GM18520 (cell line): ENCODE measurements at regions not wholly inside any gene's neighbourhood (a gene's known extent, or its start where the extent isn't known, plus 50 kb on each side); places are given as distances from the start of the nearest gene placed in this dataset.

Experiments used
- ATAC-seq: cut with Tn5 transposase; IDR thresholded peaks from one replicate; pipeline ENCODE4 v1.9.1; 2021; ENCODE audit not compliant: unreplicated experiment

- no peak for ATAC-seq
Measured at GRCh38 chr5:141753143-141753970, 71.3 kb upstream of the ARAP3 start.

DNA sequence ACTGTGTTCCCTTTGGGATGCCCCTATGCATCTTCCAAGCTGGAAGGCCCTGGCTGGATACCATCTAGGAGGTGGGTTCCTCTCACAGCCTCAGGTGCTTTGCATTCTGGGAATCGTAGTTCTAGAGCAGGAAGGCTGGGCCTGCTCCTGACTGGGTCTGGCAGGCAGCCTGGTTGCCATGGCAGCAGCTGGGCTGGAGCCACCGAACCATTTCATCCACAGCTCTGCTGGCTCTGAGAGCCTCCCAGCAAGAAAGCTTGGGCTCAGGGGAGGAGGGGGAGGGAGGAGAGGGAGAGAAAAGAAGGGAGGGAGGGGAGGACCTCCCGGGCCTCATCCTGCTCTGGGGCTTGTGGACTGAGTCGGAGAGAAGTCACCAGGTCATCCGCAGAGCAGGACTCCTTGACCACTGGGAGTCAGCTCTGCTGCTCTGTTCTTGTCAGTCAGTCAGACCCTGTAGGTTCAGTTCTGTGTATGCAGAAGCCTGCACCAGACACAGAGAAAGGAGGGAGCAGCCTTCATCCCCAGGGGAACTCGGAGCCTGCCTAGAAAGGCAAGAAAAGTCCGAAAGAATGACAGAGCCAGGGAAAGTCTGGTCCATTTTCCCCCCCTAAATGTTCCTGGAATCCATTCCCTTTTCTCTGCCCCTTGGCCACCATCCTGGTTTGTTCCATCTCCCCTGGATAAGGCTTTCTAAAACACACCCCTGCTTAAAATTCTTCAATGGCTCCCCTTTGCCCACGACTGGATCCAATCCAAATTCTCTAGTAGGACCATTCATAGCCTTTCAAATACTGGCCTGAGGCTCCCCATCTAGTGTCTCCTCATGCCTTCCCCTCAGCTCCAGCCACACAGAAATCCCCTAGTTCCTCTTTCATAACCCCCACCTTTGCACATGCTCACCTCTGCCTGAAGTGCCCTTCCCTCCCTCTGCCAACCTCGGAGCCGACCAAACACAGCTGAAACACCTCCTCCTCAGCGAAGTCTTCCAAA is 65.4 kb upstream of the ARAP3 start:
- no peak for ATAC-seq

- ATAC-seq, result no peak
Measured at GRCh38 chr5:141746395-141746794, 64.4 kb upstream of the ARAP3 start.

GRCh38 chr5:141745390-141745789 is 63.4 kb upstream of the ARAP3 start:
- ATAC-seq, result no peak

- ATAC-seq, result no peak
Measured at GRCh38 chr5:141743866-141744272, 61.8 kb upstream of the ARAP3 start.

DNA sequence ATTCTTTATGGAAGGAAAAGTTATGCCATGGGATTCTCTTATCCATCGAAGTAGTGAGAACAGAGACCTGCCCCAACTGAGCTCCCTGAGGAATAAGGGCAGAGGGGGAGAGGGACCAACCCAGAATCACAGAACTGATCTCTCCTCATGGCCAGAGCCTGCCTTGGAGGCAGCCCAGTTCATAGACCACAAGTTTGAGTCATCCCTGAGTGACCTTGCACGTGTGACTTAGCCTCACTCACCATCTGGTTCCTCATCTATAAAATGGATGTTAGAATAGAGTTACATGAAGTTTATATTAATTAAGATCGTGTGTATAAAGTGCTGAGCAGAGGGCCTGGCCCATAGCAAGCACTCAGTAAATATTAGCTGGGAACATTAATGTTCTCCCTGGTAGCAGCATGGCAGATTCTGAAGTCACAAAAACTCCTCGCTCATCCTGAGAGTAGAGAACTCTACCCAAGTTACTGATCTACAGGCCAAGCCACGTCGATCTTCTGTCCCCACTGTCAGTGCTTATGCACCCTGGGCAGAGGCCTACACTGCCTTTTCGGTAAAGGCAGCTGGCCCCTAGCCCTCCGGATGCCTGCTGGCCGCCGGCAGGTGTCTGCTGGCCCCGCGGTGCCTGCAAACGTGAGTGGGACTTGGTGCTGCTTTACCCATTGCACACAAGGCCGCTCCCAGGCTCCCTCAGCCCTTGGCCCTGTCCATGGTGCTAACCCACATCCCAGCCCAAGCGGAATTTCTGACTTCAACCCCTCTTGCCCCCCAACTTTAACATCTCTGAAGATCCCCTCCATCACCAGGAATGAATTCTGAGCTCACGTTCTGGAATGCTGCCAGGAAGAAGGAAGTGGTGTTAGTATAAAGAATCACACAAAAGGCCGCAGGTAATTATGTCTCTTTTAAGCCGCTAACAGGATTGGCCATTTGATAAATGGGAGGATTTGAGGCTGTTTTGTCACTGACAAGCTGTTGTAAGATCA is 61.1 kb upstream of the ARAP3 start:
- ATAC-seq, result no peak

- no peak for ATAC-seq
Measured at GRCh38 chr5:141742144-141742543, 60.1 kb upstream of the ARAP3 start.

DNA sequence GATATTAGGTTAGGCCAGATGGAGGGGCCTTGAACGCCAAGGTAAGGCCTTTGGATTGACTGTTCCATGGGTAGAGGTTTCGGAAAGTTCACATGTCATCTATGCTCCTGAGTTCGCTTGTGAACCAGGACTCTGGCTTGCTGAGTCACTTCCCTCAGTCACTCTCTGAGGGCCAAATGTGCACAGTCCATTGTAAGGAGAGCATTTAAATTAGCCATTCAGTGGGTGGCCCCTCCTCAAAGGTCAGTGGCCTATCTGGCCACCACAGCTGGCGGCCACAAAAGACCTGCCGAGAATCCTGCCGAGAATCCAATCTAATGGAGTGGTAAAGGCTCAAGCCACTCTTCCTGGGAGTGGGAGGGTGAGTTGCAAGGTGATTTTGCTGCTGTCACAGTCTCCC is 58.9 kb upstream of the ARAP3 start:
- no peak for ATAC-seq

- ATAC-seq, result no peak
Measured at GRCh38 chr5:141737535-141737934, 55.5 kb upstream of the ARAP3 start.

GRCh38 chr5:141735823-141736222 is 53.8 kb upstream of the ARAP3 start:
- ATAC-seq, result no peak

- ATAC-seq, result no peak
Measured at GRCh38 chr5:141734501-141735229, 52.6 kb upstream of the ARAP3 start.

GRCh38 chr5:141733198-141733597 is 51.2 kb upstream of the ARAP3 start:
- no peak for ATAC-seq

DNA sequence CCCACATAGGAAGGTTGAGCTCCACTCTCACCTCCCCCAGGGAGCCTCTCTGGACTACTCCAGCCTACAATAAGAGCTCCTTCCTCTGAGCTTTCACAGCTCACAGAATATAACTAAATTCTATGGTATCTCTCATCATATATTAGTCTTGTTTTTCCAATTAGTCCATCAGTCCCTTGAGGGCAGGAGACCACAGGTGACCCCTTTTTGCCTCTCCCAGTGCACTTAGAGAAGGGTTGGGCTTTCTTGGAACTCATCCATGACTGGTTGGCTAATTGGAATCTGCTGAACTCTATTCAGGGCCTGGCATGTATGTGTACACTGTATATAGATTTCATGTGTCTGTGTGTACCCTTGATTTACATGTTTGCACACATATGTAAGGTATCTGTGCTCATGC is 50.4 kb upstream of the ARAP3 start:
- ATAC-seq, result no peak
